Adrenal gland (tissue), 9 donors: ENCODE measurements at regions not wholly inside any gene's neighbourhood (a gene's known extent, or its start where the extent isn't known, plus 50 kb on each side); places are given as distances from the start of the nearest gene placed in this dataset.

Experiments
- DNase-seq, 7 donors: peaks; one replicate each; pipeline ENCODE4 v3.0.0-alpha.2; 2019 to 2020
- H3K27ac ChIP-seq, 5 donors: fragments of 200-600 bp; sonication (generic) in 4 of 5; 1 replicate in 3 of 5; 2 replicates in 2 of 5; pipeline versions ENCODE4 v1.5.1 to v1.8.0; 2016 to 2020; ENCODE audit warnings: mild to moderate bottlenecking in 1 of 5
- H3K27me3 ChIP-seq: fragments of 200-600 bp; 2 replicates; pipeline ENCODE4 v1.8.0; 2021
- H3K36me3 ChIP-seq, 2 donors: fragments of 200-600 bp; replicated peaks in 1 of 2; 1 replicate in 1 of 2; 2 replicates in 1 of 2; pipeline versions ENCODE4 v1.5.1 to v1.8.0; 2018 to 2022
- H3K4me1 ChIP-seq, 2 donors: fragments of 200-600 bp; replicated peaks in 1 of 2; 1 replicate in 1 of 2; 2 replicates in 1 of 2; pipeline versions ENCODE4 v1.5.1 to v1.8.0; 2018 to 2021
- H3K4me3 ChIP-seq, 4 donors: fragments of 200-600 bp; sonication (generic) in 3 of 4; one replicate each; pipeline ENCODE4 v1.5.1; 2016 to 2018
- H3K9me3 ChIP-seq, 3 donors: fragments of 200-600 bp; sonication (generic) in 1 of 3; replicated peaks in 1 of 3; 1 replicate in 2 of 3; 2 replicates in 1 of 3; pipeline versions ENCODE4 v1.5.1 to v1.8.0; 2016 to 2021
- CTCF ChIP-seq, 6 experiments: fragments of 450-650 bp in 4 of 6; fragments of 200-600 bp in 2 of 6; sonication (generic) in 1 of 6; IDR thresholded peaks; 1 replicate in 5 of 6; 2 replicates in 1 of 6; pipeline versions ENCODE4 v1.5.1 to v1.8.0; 2016 to 2021; ENCODE audit warnings: antibody characterized with exemption in 6 of 6, mild to moderate bottlenecking in 2 of 6, moderate library complexity in 1 of 6
- POLR2A ChIP-seq, 2 donors: fragments of 450-650 bp; IDR thresholded peaks; one replicate each; pipeline ENCODE4 v1.6.1; 2017; ENCODE audit warnings: antibody characterized with exemption in 2 of 2, mild to moderate bottlenecking in 2 of 2, moderate library complexity in 1 of 2
- WGBS, 4 donors: extraction: QIAGEN DNeasy Blood & Tissue Kit in 2 of 4; methylation state at CpG; one replicate each; pipeline versions ENCODE4 v1.1.5 to v1.1.7; 2013 to 2017; 5-methylcytosine and 5-hydroxymethylcytosine counted together
- intact Hi-C, 2 donors: fragments of 100-400 bp; cut with DNase I; formaldehyde crosslinking; loops; one replicate each; pipeline versions ENCODE4 v1.14.1 to v1.15.0; 2022 to 2023
- donor health status: healthy with polysubstance abuse.
- donor health status: Bipolar disorder and iron deficiency.
- donor health status: DM: yes; HTN: yes; CAD: no.
- donor health status: DM: no; HTN: no; CAD: no.
- donor health status: DM: no; HTN: no; CAD: no.

DNA sequence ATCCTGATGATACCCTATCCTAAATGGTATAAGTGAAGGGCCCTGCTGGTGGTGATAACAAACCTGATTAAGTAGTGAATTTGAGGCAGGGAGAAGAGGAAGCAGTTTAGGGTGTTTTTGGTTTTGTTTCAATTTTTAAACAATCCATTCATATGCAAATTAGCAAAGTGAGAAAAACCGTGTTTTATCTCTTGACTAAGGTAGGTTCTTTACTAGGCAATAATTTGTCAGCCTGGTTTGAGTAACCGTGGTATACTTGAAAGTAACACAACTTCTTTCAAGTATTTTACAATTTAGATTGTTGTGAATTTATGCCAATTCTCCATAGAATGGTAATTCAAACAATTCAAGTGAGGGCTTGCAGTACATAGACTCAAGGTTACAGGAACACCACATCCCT, 177.8 kb upstream of the CD180 start:
- Histone ChIP-seq H3K27ac (no peak overlapping the region), H3K36me3 (no peaks in the 10 kb centered on the region), H3K4me3 (no peak overlapping the region), H3K9me3 (no peaks in the 10 kb centered on the region), H3K4me1 (no peaks in the 10 kb centered on the region), H3K27me3 (no peaks in the 10 kb centered on the region)
- 29 to 63% (median 49%) methylated on average over 2 of the region's 2 CpGs for WGBS, 4 donors
- TF ChIP-seq POLR2A (IDR thresholded peaks at IDR 0.05) (no peak), CTCF (IDR thresholded peaks at IDR 0.05) (no peak)
- intact Hi-C loops: no loop called here
- DNase-seq: no peak

DNA sequence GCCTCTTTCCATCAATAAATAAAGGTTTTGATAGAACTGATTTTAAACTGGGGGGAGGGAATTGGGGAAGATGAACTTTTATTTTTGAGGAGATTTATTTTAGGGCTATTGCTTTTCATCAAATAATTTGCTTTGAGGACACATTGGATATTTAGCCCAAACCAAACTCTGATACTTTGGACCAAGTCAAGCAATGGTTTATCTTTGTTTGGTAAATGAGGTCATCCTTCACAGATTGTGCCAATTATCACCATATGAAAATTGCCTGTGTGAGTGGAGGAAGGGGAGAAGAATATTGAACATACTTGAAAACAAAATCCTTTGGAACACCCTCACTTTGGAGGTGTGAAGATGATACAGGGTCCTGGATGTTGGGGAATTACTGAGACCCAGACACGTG, 176.9 kb upstream of the CD180 start:
- H3K27ac ChIP-seq: no peak overlapping the region
- intact Hi-C loops: no loop called here
- no peak for DNase-seq
- 50 to 73% (median 64%) methylated on average over 1 of the region's 1 CpG for WGBS, 4 donors
- H3K9me3 ChIP-seq: no peaks in the 10 kb centered on the region
- H3K27me3 ChIP-seq: no peaks in the 10 kb centered on the region
- TF ChIP-seq CTCF (IDR thresholded peaks at IDR 0.05): no peak
- TF ChIP-seq POLR2A (IDR thresholded peaks at IDR 0.05): no peak
- H3K36me3 ChIP-seq: no peaks in the 10 kb centered on the region
- no peak overlapping the region for H3K4me3 ChIP-seq
- no peaks in the 10 kb centered on the region for H3K4me1 ChIP-seq

GRCh38 chr5:67372887-67373286, 176.3 kb upstream of the CD180 start:
- Histone ChIP-seq H3K27ac (no peak overlapping the region), H3K36me3 (no peaks in the 10 kb centered on the region), H3K4me3 (no peak overlapping the region), H3K4me1 (no peaks in the 10 kb centered on the region), H3K27me3 (no peaks in the 10 kb centered on the region), H3K9me3 (no peaks in the 10 kb centered on the region)
- intact Hi-C loops: no loop called here
- DNase-seq: no peak
- TF ChIP-seq POLR2A (IDR thresholded peaks at IDR 0.05): no peak
- TF ChIP-seq CTCF (IDR thresholded peaks at IDR 0.05): no peak
- 62 to 69% (median 66%) methylated on average over 1 of the region's 1 CpG for WGBS, 4 donors

DNA sequence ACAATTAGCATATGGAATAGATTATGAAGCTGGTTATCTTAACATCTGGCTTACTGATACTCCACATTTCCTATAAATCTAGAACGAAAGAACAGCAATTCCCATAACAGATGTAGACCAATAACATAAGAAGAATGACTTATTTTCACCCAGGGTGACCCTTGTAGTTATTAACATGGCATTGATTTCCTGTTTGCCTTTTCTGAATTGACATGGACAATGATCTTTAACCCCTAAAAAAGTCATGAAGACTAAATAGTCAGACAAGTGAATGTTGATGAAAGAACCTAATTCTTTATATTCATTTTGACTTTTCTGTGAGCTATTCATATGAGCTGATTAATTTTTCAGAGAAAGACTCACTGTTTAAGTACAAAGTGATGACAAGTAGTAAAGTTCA, 175.3 kb upstream of the CD180 start:
- 52 to 82% (median 75%) methylated on average over 1 of the region's 1 CpG for WGBS, 4 donors

More for the DNA sequence above, 175.3 kb upstream of the CD180 start:
- TF ChIP-seq CTCF (IDR thresholded peaks at IDR 0.05) (no peak), POLR2A (IDR thresholded peaks at IDR 0.05) (no peak)
- Histone ChIP-seq H3K36me3 (no peaks in the 10 kb centered on the region), H3K27ac (no peak overlapping the region), H3K4me3 (no peak overlapping the region), H3K4me1 (no peaks in the 10 kb centered on the region), H3K9me3 (no peaks in the 10 kb centered on the region), H3K27me3 (no peaks in the 10 kb centered on the region)
- intact Hi-C loops: no loop called here
- DNase-seq: no peak
